ENCODE measurements at regions not wholly inside any gene's neighbourhood (a gene's known extent, or its start where the extent isn't known, plus 50 kb on each side); places are given as distances from the start of the nearest gene placed in this dataset.

DNA sequence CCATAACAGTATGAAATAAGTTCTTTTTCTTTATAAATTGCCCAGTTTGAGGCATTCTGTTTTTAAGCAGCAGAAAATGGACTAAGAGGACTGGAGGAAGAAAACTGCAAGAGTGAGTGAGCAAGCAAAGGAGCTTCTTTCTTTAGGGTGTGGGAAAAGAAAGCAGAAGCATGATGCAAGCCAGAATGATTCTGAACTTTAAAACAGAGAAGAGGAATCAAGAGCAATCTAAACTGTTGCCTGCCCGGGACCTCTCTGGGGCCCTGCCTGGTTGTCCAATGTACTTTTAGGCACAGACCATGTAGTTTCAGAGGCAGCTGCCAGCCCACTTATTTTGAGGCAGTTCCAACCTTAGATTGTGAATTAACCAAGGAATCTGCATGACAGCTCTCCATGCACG, 186.3 kb downstream of the PLPP4 start (continued):
- TF ChIP-seq SNAPC2 (CRISPR knock-in tag; IDR thresholded peaks at IDR 0.05) (no peak), ZBTB1 (CRISPR knock-in tag; IDR thresholded peaks at IDR 0.05; ENCODE audit: borderline replicate concordance) (no peak), ZNF841 (CRISPR knock-in tag; IDR thresholded peaks at IDR 0.05; ENCODE audit: borderline replicate concordance) (no peak), ZNF234 (CRISPR knock-in tag; conservative IDR thresholded peaks at IDR 0.05) (no peak), ZKSCAN8 (CRISPR knock-in tag; IDR thresholded peaks at IDR 0.05; ENCODE audit: borderline replicate concordance) (no peak), XBP1 (CRISPR knock-in tag; IDR thresholded peaks at IDR 0.05) (no peak), ZNF138 (CRISPR knock-in tag; IDR thresholded peaks at IDR 0.05; ENCODE audit: low read depth) (no peak), NFRKB (IDR thresholded peaks at IDR 0.05) (no peak), YY1 (IDR thresholded peaks at IDR 0.05; ENCODE audit: insufficient read depth, insufficient replicate concordance, low read depth, low read length) (no peak)
- TF ChIP-seq, protein P1, sequence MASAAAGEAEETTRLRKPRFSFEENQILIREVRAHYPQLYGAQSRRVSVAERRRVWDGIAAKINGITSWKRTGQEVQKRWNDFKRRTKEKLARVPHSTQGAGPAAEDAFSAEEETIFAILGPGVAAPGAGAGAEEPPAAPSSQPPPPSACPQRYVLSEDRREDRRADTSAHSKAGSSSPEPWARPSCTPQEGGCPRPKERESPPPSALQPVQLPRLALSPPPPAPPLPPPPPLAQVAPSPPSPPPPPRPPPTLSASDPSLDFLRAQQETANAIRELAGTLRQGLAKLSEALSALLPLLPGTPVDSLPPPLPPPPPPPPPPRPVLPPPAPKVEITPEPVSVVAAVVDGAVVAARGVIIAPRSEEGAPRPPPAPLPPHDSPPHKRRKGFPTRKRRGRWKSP (CRISPR knock-in tag; IDR thresholded peaks at IDR 0.05), result no peak

DNA sequence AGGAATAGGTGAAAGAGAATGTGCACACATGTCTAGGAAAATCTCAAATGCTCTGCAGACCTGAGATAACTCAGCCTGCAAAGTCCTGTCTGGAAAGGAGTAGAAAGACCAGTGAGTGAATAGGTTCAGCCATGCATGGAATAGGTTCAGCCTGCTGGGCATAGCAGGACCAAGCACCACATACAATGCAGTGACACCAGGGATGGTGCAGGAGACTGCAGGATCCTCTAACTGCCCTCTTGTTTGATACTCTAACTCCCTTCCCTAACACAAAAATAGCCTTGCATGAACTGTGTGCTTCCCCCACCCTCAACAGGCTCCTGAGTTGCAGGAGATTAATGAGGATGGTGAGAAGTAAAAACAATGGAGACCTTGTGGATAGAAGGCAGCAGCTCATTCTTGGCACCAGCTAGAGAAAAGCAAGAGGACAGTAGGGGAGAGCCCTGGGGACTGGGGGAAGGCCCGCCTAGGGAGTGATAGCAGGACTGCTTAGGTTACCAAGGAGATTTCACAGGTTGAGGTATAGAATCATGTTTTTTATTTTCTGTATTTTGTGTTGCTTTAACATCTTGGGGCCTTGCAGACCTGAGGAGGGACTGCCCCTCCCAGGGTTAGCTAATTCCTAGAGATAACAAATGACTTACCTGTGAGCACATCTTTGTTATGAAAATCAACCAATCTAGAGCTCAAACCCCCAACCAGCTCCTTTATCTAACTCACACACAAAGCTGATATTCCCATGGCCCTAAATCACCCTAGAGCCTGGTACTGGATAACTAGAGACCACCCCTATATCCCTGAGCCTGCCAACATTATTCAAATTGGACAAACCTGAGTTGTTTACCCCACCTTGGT, 187.8 kb downstream of the PLPP4 start:
- ChIA-PET POLR2A (no interaction called here), CTCF (ENCODE audit: low intra/inter-chr PET ratio, low total read pairs) (no interaction called here)
- intact Hi-C loops (cut with micrococcal nuclease; ENCODE audit: unreplicated experiment), result no loop called here
- Histone ChIP-seq H3K36me3 (replicated peaks in 1 of 2; ENCODE audit: control insufficient read depth in 1 of 2, insufficient read depth in 2 of 2, low read length in 2 of 2) (no peaks in the 10 kb centered on the region), H3K9me3 (ENCODE audit: low read length) (no peaks in the 10 kb centered on the region), H4K20me1 (ENCODE audit: insufficient read depth, low read length) (no peaks in the 10 kb centered on the region), H3K9ac (ENCODE audit: insufficient read depth, low read depth, low read length) (no peak overlapping the region), H3K4me3 (replicated peaks in 1 of 3; ENCODE audit: insufficient read depth in 1 of 3, low read depth in 2 of 3, low read length in 3 of 3) (no peak overlapping the region), H3K27me3 (ENCODE audit: control insufficient read depth in 1 of 2, insufficient read depth in 2 of 2, low read length in 2 of 2) (peaks cover 4 to 5% of the 10 kb centered on the region in 2 experiments; a peak in 3 of 5 replicates), H2AFZ (ENCODE audit: low read length) (no peak overlapping the region), H3K27ac (ENCODE audit: extremely low read length, insufficient read depth, low read length) (no peak overlapping the region), H3K4me2 (ENCODE audit: low read depth, low read length) (no peak overlapping the region), H3K79me2 (ENCODE audit: insufficient read depth, low read length) (no peaks in the 10 kb centered on the region), H3K4me1 (ENCODE audit: insufficient read depth, low read length) (no peaks in the 10 kb centered on the region)
- BruUV-seq (replicated peaks), result no TSS peak
- TF ChIP-seq ZNF557 (CRISPR knock-in tag; IDR thresholded peaks at IDR 0.05) (no peak), RAD21 (CRISPR knock-in tag; IDR thresholded peaks at IDR 0.05) (no peak), WIZ (CRISPR knock-in tag; IDR thresholded peaks at IDR 0.05) (no peak), ZNF570 (CRISPR knock-in tag; IDR thresholded peaks at IDR 0.05; ENCODE audit: borderline replicate concordance) (no peak), ZNF432 (CRISPR knock-in tag; IDR thresholded peaks at IDR 0.05; ENCODE audit: borderline replicate concordance) (no peak), NFIB (CRISPR knock-in tag; IDR thresholded peaks at IDR 0.05; ENCODE audit: borderline replicate concordance) (no peak), ARNT (IDR thresholded peaks at IDR 0.05) (no peak)
- ATAC-seq, result no peak
- FAIRE-seq, result no peak
- in situ Hi-C loops (cut with HindIII; ENCODE audit: extremely low pct_ligation_motif_present, low pct_unique_long_range_greater_than_20kb), result no loop called here
- no peak for DNase-seq (ENCODE audit: low spot score)
- WGBS (ENCODE audit: low lambda C conversion rate), result 5% methylated on average over 1 of the region's 1 CpG
